Gastroesophageal sphincter (tissue), 4 donors: ENCODE measurements at regions not wholly inside any gene's neighbourhood (a gene's known extent, or its start where the extent isn't known, plus 50 kb on each side); places are given as distances from the start of the nearest gene placed in this dataset.
"Not testable (repeated sequence)": the region's sequence is repeated elsewhere in the genome, so short reads cannot be mapped to it uniquely, and the experiment has no call there.

ENCODE experiments used
- ATAC-seq: fragments of 150-250 bp; one replicate; pipeline ENCODE4 v1.9.1; 2016; ENCODE audit warnings: mild to moderate bottlenecking, moderate library complexity
- H3K27ac ChIP-seq, 4 donors: fragments of 200-600 bp; sonication (generic) in 3 of 4; 1 replicate in 3 of 4; 2 replicates in 1 of 4; pipeline ENCODE4 v1.5.1; 2016 to 2019
- H3K27me3 ChIP-seq: fragments of 200-600 bp; sonication (generic); one replicate; pipeline ENCODE4 v1.5.1; 2019
- H3K36me3 ChIP-seq, 2 donors: fragments of 200-600 bp; sonication (generic); one replicate each; pipeline ENCODE4 v1.5.1; 2019; ENCODE audit warnings: control low read depth in 1 of 2
- H3K4me1 ChIP-seq, 3 donors: fragments of 200-600 bp; sonication (generic); 1 replicate in 2 of 3; 2 replicates in 1 of 3; pipeline ENCODE4 v1.5.1; 2016 to 2019; ENCODE audit warnings: control low read depth in 2 of 3
- H3K4me3 ChIP-seq, 2 donors: fragments of 200-600 bp; sonication (generic); one replicate each; pipeline ENCODE4 v1.5.1; 2019; ENCODE audit warnings: mild to moderate bottlenecking in 1 of 2, moderate library complexity in 1 of 2
- H3K9me3 ChIP-seq, 3 donors: fragments of 200-600 bp; sonication (generic); one replicate each; pipeline ENCODE4 v1.5.1; 2017 to 2019; ENCODE audit warnings: control low read depth in 2 of 3
- EP300 ChIP-seq: sonication (generic); formaldehyde crosslinking; IDR thresholded peaks from one replicate; pipeline ENCODE4 v1.6.1; 2017; ENCODE audit warnings: antibody characterized with exemption, mild to moderate bottlenecking
- POLR2A ChIP-seq, 2 donors: fragments of 450-650 bp; IDR thresholded peaks; one replicate each; pipeline ENCODE4 v1.6.1; 2017; ENCODE audit warnings: antibody characterized with exemption in 2 of 2, mild to moderate bottlenecking in 2 of 2, moderate library complexity in 1 of 2
- POLR2AphosphoS5 ChIP-seq: sonication (generic); formaldehyde crosslinking; IDR thresholded peaks from one replicate; pipeline ENCODE4 v1.6.1; 2017; ENCODE audit warnings: antibody characterized with exemption
- WGBS, 2 donors: methylation state at CpG; one replicate each; pipeline ENCODE4 v1.1.5; 2018; ENCODE audit warnings: low coverage in 1 of 2; 5-methylcytosine and 5-hydroxymethylcytosine counted together
- TF ChIP-seq, protein P1 (sequence below), 4 experiments: fragments of 200-600 bp in 2 of 4; fragments of 450-650 bp in 2 of 4; sonication (generic) in 1 of 4; IDR thresholded peaks; one replicate each; pipeline ENCODE4 v1.5.1; 2017 to 2019; ENCODE audit warnings: antibody characterized with exemption in 4 of 4, mild to moderate bottlenecking in 2 of 4, moderate library complexity in 2 of 4

DNA sequence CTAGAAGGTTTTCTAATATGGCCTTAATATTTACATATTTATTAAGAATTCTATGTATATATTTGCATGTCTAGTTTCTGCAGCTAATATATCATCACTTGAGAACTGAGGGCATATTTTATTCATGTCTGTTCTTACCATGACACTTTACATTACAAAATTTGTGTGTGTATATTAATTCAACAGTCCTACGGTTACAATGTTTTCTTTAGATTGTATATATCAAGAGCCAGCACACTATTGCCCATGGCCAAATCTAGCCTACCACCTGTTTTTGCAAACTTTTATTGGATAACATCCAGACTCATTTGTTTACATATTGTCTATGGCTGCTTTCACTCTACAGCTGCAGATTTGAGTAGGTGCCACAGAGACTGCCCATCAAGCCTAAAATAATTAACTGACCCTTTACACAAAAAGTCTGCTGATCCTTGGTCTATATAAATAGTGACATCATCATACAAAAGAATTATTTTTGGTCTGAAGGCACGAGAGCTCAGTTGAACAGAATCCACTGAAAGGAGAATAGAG, 577.4 kb upstream of the PBX1 start:
- Histone ChIP-seq H3K36me3 (no peaks in the 10 kb centered on the region), H3K27ac (no peak overlapping the region), H3K27me3 (no peaks in the 10 kb centered on the region), H3K4me3 (no peak overlapping the region), H3K9me3 (no peaks in the 10 kb centered on the region), H3K4me1 (no peaks in the 10 kb centered on the region)
- 47 to 54% methylated on average over 2 of the region's 2 CpGs for WGBS, 2 donors
- no peak for ATAC-seq
- TF ChIP-seq POLR2AphosphoS5 (no peak), POLR2A (IDR thresholded peaks at IDR 0.05) (no peak), EP300 (no peak)
- TF ChIP-seq, protein P1, sequence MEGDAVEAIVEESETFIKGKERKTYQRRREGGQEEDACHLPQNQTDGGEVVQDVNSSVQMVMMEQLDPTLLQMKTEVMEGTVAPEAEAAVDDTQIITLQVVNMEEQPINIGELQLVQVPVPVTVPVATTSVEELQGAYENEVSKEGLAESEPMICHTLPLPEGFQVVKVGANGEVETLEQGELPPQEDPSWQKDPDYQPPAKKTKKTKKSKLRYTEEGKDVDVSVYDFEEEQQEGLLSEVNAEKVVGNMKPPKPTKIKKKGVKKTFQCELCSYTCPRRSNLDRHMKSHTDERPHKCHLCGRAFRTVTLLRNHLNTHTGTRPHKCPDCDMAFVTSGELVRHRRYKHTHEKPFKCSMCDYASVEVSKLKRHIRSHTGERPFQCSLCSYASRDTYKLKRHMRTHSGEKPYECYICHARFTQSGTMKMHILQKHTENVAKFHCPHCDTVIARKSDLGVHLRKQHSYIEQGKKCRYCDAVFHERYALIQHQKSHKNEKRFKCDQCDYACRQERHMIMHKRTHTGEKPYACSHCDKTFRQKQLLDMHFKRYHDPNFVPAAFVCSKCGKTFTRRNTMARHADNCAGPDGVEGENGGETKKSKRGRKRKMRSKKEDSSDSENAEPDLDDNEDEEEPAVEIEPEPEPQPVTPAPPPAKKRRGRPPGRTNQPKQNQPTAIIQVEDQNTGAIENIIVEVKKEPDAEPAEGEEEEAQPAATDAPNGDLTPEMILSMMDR (IDR thresholded peaks at IDR 0.05), result no peak

DNA sequence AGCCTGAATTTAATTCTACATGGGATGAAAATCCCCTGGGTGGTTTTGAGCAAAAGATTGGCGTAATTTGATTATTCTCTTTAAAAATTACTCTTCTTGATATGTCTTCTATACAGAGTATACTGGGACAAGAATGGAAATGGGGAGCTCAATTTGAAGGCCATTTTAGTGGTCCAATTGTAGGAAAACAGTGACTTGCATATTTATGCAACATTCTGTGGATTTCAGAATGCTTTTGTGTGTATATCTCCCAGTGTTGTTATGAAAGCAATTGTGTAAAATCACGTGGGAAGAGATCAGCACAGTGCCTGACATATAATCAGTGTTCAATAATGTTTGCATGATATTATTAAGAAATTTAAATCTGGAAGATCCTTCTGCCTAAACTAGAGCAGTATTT, 575.9 kb upstream of the PBX1 start:
- Histone ChIP-seq H3K4me3 (no peak overlapping the region), H3K36me3 (no peaks in the 10 kb centered on the region), H3K4me1 (no peaks in the 10 kb centered on the region), H3K27me3 (no peaks in the 10 kb centered on the region), H3K27ac (no peak overlapping the region), H3K9me3 (no peaks in the 10 kb centered on the region)
- no peak for TF ChIP-seq POLR2AphosphoS5
- no peak for TF ChIP-seq POLR2A (IDR thresholded peaks at IDR 0.05)
- TF ChIP-seq, protein P1 (IDR thresholded peaks at IDR 0.05), result no peak
- no peak for TF ChIP-seq EP300
- WGBS, 2 donors, result 59 to 75% methylated on average over 2 of the region's 2 CpGs
- ATAC-seq, result no peak

DNA sequence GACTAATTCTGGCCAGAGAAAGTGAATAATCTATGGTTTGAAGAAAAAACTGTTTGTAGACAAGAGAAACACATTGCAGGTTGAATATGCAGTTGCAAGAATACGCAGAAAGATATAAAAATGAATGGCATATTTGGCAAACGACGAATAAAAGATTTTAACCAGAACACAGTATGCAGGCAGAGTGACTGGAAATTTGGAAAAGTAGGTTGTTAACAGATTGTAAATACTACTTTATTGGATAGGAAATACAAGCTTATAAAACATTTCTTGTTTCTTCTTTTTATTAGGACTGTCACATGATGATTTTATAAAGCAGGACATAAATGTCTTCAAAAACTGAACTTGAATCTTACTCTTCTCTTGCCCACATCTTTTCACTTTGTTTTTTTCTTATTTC, 573.3 kb upstream of the PBX1 start:
- no peaks in the 10 kb centered on the region for H3K4me1 ChIP-seq
- H3K27ac ChIP-seq, result no peak overlapping the region
- TF ChIP-seq, protein P1 (IDR thresholded peaks at IDR 0.05), result no peak
- TF ChIP-seq POLR2A (IDR thresholded peaks at IDR 0.05), result no peak
- no peak for TF ChIP-seq EP300
- TF ChIP-seq POLR2AphosphoS5, result no peak
- no peak for ATAC-seq
- no peaks in the 10 kb centered on the region for H3K9me3 ChIP-seq
- no peaks in the 10 kb centered on the region for H3K36me3 ChIP-seq
- no peak overlapping the region for H3K4me3 ChIP-seq
- no peaks in the 10 kb centered on the region for H3K27me3 ChIP-seq
- WGBS, 2 donors, result 92 to 100% methylated on average over 3 of the region's 3 CpGs

DNA sequence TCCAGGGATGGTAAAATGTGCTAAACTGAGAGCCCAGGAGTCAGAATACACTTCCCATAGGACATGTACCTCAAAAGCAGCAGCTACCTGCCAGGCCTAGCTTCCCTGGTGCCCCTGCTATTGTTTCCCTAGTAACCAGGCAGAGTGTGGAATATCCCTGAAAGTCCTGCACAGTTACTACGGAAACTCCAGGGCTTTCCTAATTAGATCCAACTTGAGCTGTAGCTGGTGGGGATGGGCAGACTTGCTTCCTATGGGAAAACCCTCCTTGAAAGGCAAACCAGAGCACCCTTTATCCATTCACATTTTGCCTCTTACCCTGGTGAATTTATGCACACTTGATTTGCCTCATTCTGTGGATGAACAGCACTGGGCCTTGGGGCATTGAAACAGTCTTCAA, 559.9 kb upstream of the PBX1 start:
- Histone ChIP-seq H3K27me3 (no peaks in the 10 kb centered on the region), H3K4me1 (no peaks in the 10 kb centered on the region), H3K36me3 (no peaks in the 10 kb centered on the region), H3K27ac (no peak overlapping the region), H3K9me3 (peaks cover 0 to 14% (median 0%) of the 10 kb centered on the region in 3 donors), H3K4me3 (no peak overlapping the region)
- WGBS, 2 donors, result 80 to 100% methylated on average over 1 of the region's 1 CpG
- no peak for ATAC-seq
- TF ChIP-seq POLR2A (IDR thresholded peaks at IDR 0.05) (no peak), EP300 (no peak), POLR2AphosphoS5 (no peak)
- TF ChIP-seq, protein P1 (IDR thresholded peaks at IDR 0.05), result no peak

DNA sequence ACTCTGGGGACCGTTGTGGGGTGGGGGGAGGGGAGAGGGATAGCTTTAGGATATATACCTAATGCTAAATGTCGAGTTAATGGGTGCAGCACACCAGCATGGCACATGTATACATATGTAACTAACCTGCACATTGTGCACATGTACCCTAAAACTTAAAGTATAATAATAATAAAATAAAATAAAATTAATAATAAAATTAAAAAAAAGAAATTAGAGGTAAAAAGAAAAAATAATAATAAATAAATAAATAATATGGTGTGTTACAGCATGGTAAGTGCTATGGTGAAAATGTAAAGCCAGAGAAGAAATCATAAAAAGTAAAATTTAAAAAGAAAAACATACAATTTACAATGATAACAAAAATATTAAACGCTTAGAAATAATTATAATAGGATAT, 552.8 kb upstream of the PBX1 start:
- H3K4me3 ChIP-seq, H3K27me3 ChIP-seq, H3K36me3 ChIP-seq, H3K27ac ChIP-seq, ATAC-seq, H3K4me1 ChIP-seq: not testable (repeated sequence)
- 73% methylated on average over 2 of the region's 3 CpGs; no CpG with 5 or more reads in 1 of the 2 donors for WGBS, 2 donors
- peaks cover 0 to 13% (median 0%) of the 10 kb centered on the region in 3 donors for H3K9me3 ChIP-seq
